Immature natural killer cell (primary cell): ENCODE measurements at regions not wholly inside any gene's neighbourhood (a gene's known extent, or its start where the extent isn't known, plus 50 kb on each side); places are given as distances from the start of the nearest gene placed in this dataset.

Experiments
- DNase-seq, 3 donors: peaks; one replicate each; pipeline ENCODE4 v3.0.0; 2022; ENCODE audit warnings: mixed read lengths in 1 of 3
- H3K27ac Mint-ChIP-seq, 6 donors: one replicate each; pipeline ENCODE4 v1.8.0; 2020; ENCODE audit warnings: mixed read lengths in 6 of 6, mild to moderate bottlenecking in 5 of 6, inconsistent platforms in 4 of 6, moderate library complexity in 3 of 6
- H3K27me3 Mint-ChIP-seq, 3 donors: one replicate each; pipeline ENCODE4 v1.8.0; 2020 to 2021; ENCODE audit warnings: low read depth in 3 of 3, mild to moderate bottlenecking in 3 of 3, mixed read lengths in 3 of 3, moderate library complexity in 3 of 3, inconsistent platforms in 1 of 3
- H3K36me3 Mint-ChIP-seq, 3 donors: one replicate each; pipeline ENCODE4 v1.8.0; 2020; ENCODE audit warnings: mixed read lengths in 3 of 3, inconsistent platforms in 2 of 3, mild to moderate bottlenecking in 2 of 3
- H3K4me1 Mint-ChIP-seq, 2 donors: one replicate each; pipeline ENCODE4 v1.8.0; 2020; ENCODE audit warnings: inconsistent platforms in 2 of 2, mild to moderate bottlenecking in 2 of 2, mixed read lengths in 2 of 2, moderate library complexity in 1 of 2
- H3K4me3 Mint-ChIP-seq, 5 donors: one replicate each; pipeline ENCODE4 v1.8.0; 2020; ENCODE audit warnings: mild to moderate bottlenecking in 5 of 5, mixed read lengths in 5 of 5, inconsistent platforms in 3 of 5, moderate library complexity in 3 of 5
- H3K9me3 Mint-ChIP-seq, 6 donors: one replicate each; pipeline ENCODE4 v1.8.0; 2020; ENCODE audit warnings: mild to moderate bottlenecking in 6 of 6, mixed read lengths in 6 of 6, inconsistent platforms in 4 of 6, moderate library complexity in 3 of 6

DNA sequence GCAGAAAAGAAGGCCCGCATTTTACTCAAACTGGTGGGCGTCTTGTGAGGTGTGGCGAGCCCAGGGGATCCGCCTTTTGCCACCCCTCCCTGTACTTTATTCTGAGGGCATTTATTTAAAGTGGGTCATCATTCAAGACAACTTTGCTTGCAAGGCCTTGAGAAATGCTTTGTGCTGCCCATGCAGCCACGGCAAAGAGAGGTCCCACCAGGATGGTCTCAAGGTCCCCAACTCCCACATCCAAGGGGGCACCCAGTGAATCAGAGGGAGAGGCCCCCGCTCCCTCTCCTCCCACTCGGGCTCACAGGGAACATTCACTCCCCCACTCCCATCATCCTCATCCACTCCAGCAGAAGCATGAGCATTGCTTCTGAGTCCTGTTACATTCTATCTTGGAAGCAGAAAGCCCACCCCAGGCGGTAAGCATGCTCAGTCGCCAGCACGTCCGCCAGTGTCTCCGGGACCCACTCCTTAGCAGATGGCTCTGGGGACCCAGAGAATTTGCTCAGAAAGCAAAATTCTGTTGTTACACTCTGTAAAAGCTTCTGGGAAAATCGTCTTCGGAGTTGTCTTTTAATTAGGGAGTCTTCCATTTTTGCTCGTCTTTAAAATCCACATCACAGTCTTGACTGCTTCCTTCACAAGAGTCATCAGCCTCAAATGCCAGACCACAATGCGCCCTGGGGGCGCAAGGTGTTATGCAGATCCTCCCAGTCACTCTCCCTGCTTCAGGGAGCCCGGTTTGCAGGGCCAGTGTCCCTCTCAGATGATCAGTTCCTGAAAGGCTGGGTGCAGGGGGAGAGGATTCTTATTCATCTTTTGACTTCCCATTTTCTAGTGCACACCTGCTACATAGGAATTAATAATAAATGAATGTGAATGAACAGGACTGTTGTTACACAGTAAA lies 99.4 kb upstream of the NCK2 start:
- Mint-ChIP-seq H3K27me3 (peaks cover 2 to 18% (median 3%) of the 10 kb centered on the region in 3 donors), H3K4me3 (no peak overlapping the region), H3K4me1 (no peaks in the 10 kb centered on the region), H3K27ac (no peak overlapping the region), H3K9me3 (peaks cover 0 to 3% (median 0%) of the 10 kb centered on the region in 6 donors), H3K36me3 (no peaks in the 10 kb centered on the region)
- no peak for DNase-seq

- Mint-ChIP-seq H3K4me3 (no peak overlapping the region), H3K27ac (no peak overlapping the region), H3K27me3 (peaks cover 2 to 18% (median 3%) of the 10 kb centered on the region in 3 donors), H3K36me3 (no peaks in the 10 kb centered on the region), H3K9me3 (peaks cover 0 to 3% (median 0%) of the 10 kb centered on the region in 6 donors), H3K4me1 (no peaks in the 10 kb centered on the region)
- no peak for DNase-seq
These were observed 100.3 kb upstream of the NCK2 start for GRCh38 chr2:105644174-105644980.

- Mint-ChIP-seq H3K9me3 (no peaks in the 10 kb centered on the region), H3K27ac (no peak overlapping the region), H3K36me3 (no peaks in the 10 kb centered on the region), H3K4me3 (no peak overlapping the region), H3K27me3 (peaks cover 2 to 15% (median 3%) of the 10 kb centered on the region in 3 donors), H3K4me1 (no peaks in the 10 kb centered on the region)
- no peak for DNase-seq
These were observed 101.1 kb upstream of the NCK2 start for GRCh38 chr2:105643405-105644173.

- Mint-ChIP-seq H3K4me1 (no peaks in the 10 kb centered on the region), H3K4me3 (no peak overlapping the region), H3K36me3 (no peaks in the 10 kb centered on the region), H3K27ac (no peak overlapping the region), H3K27me3 (peaks cover 0 to 10% (median 2%) of the 10 kb centered on the region in 3 donors), H3K9me3 (no peaks in the 10 kb centered on the region)
- DNase-seq = no peak
These were observed 103.3 kb upstream of the NCK2 start for GRCh38 chr2:105641389-105641811.

DNA sequence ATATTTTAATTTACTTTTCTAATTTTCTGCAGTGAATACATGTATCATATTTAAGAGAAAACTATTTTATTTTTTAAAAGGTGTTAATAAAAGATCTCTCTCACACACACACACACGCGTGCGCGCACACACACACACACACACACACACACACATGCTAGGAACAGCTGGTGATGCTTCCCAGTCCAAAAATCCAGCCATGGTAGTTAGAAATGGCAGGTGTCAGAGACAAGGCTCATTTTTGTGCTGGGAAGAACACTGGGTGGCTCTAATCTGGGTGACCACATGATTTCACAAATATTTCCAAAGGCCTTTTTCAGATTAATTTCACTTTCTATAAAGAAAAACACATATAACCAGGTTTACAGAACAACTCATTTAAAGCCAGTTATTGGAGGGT lies 104.5 kb upstream of the NCK2 start:
- Mint-ChIP-seq H3K27ac (no peak overlapping the region), H3K4me3 (no peak overlapping the region), H3K9me3 (no peaks in the 10 kb centered on the region), H3K4me1 (no peaks in the 10 kb centered on the region), H3K27me3 (peaks cover 0 to 12% (median 2%) of the 10 kb centered on the region in 3 donors), H3K36me3 (no peaks in the 10 kb centered on the region)
- DNase-seq = no peak

DNA sequence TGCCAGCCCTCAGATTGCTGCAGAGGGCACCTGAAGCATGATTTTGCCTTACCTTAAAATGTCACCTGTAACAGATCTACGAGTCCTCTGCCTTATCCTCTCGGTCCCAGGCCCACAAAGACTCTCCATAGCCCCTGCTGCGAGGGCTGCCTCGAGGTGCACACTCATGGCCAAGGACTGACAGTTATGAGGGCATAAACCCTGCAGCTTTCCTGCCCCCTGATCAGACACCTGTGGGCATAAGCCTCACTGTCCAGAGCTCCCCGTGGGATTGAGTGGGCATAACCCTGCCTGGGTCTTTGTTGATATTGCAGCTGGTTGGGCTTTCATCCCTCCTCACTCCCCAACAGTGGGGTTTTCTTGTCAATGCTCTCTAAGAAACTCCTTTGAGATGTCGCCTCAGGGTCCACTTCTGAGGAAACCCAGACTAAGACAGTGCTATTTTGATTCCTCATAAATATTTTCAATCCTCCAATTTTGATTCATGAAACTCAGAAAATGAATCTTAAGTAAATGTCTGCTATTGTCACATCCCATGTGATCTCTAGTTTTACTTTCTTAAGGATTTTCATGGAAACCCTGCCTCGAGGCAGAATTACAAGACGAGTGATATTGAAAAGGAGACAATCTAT lies 108.5 kb upstream of the NCK2 start:
- Mint-ChIP-seq H3K4me1 (no peaks in the 10 kb centered on the region), H3K27me3 (peaks cover 0 to 6% (median 5%) of the 10 kb centered on the region in 3 donors), H3K9me3 (no peaks in the 10 kb centered on the region), H3K4me3 (no peak overlapping the region), H3K36me3 (no peaks in the 10 kb centered on the region), H3K27ac (peak overlapping the region in 1 of 6 donors; percentile 5)
- no peak for DNase-seq

GRCh38 chr2:105635564-105635963 lies 109.1 kb upstream of the NCK2 start:
- no peaks in the 10 kb centered on the region for H3K9me3 Mint-ChIP-seq
- no peaks in the 10 kb centered on the region for H3K4me1 Mint-ChIP-seq
- DNase-seq = no peak
- no peak overlapping the region for H3K4me3 Mint-ChIP-seq
- peaks cover 0 to 8% (median 5%) of the 10 kb centered on the region in 3 donors for H3K27me3 Mint-ChIP-seq
- no peaks in the 10 kb centered on the region for H3K36me3 Mint-ChIP-seq
- H3K27ac Mint-ChIP-seq = peak overlapping the region in 1 of 6 donors; percentile 5

GRCh38 chr2:105634198-105634597 lies 110.5 kb upstream of the NCK2 start:
- no peak overlapping the region for H3K4me3 Mint-ChIP-seq
- no peak for DNase-seq
- no peaks in the 10 kb centered on the region for H3K4me1 Mint-ChIP-seq

GRCh38 chr2:105631922-105632321 lies 112.8 kb upstream of the NCK2 start:
- Mint-ChIP-seq H3K27me3 (peaks cover 0 to 11% (median 7%) of the 10 kb centered on the region in 3 donors), H3K4me1 (no peaks in the 10 kb centered on the region), H3K36me3 (no peaks in the 10 kb centered on the region), H3K27ac (no peak overlapping the region), H3K4me3 (no peak overlapping the region), H3K9me3 (no peaks in the 10 kb centered on the region)
- DNase-seq = no peak

More at GRCh38 chr2:105634198-105634597, 110.5 kb upstream of the NCK2 start:
- no peaks in the 10 kb centered on the region for H3K9me3 Mint-ChIP-seq
- H3K27ac Mint-ChIP-seq = no peak overlapping the region
- H3K36me3 Mint-ChIP-seq = no peaks in the 10 kb centered on the region
- peaks cover 0 to 9% (median 5%) of the 10 kb centered on the region in 3 donors for H3K27me3 Mint-ChIP-seq

DNA sequence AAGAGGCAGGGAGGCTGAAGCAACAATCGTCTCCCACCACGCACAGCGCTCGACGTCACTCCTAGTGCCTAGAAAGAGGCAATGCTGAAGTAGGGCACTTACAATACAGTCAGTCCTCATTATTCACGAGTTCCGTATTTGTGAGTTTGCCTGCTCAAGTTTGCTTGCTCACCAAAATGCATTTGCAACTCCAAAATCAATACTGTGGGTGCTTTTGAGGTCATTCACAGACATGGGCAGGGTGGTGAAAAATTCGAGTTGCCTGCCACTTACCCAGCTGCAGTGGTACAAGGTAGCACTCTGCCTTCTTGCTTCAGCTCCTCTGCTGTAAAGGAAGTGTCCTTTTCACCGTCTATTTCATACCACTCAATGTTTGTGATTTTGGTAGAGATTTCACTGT lies 113.7 kb upstream of the NCK2 start:
- H3K36me3 Mint-ChIP-seq = no peaks in the 10 kb centered on the region
- no peak for DNase-seq
- H3K9me3 Mint-ChIP-seq = no peaks in the 10 kb centered on the region
- H3K27me3 Mint-ChIP-seq = peaks cover 0 to 16% (median 7%) of the 10 kb centered on the region in 3 donors
- H3K4me1 Mint-ChIP-seq = no peaks in the 10 kb centered on the region
- no peak overlapping the region for H3K4me3 Mint-ChIP-seq
- no peak overlapping the region for H3K27ac Mint-ChIP-seq

- no peak for DNase-seq
- no peak overlapping the region for H3K27ac Mint-ChIP-seq
- H3K27me3 Mint-ChIP-seq = peaks cover 0 to 19% (median 2%) of the 10 kb centered on the region in 3 donors
- no peaks in the 10 kb centered on the region for H3K9me3 Mint-ChIP-seq
- no peaks in the 10 kb centered on the region for H3K36me3 Mint-ChIP-seq
- H3K4me3 Mint-ChIP-seq = no peak overlapping the region
- H3K4me1 Mint-ChIP-seq = no peaks in the 10 kb centered on the region
These were observed 115.1 kb upstream of the NCK2 start for GRCh38 chr2:105629634-105630033.

- no peaks in the 10 kb centered on the region for H3K36me3 Mint-ChIP-seq
- no peak overlapping the region for H3K27ac Mint-ChIP-seq
- H3K27me3 Mint-ChIP-seq = peaks cover 0 to 20% (median 4%) of the 10 kb centered on the region in 3 donors
- H3K9me3 Mint-ChIP-seq = no peaks in the 10 kb centered on the region
- no peak overlapping the region for H3K4me3 Mint-ChIP-seq
- H3K4me1 Mint-ChIP-seq = no peaks in the 10 kb centered on the region
- DNase-seq = no peak
These were observed 117.2 kb upstream of the NCK2 start for GRCh38 chr2:105627534-105627933.

DNA sequence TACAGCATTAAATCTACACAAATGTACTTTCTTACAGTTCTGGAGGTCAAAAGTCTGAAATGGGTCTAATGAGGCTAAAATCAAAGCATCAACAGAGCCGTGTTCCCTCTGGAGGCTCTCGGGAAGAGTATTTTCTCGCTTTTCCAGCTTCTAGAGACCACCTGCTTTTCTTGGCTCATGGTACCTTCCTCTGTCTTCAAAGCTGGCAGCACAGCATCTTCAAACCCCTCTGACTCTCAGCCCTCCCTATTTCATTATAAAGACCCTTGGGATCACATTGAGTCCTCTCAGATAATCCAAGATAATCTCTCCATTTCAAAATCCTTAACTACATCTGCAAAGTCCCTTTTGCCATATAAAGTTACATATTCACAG lies 117.8 kb upstream of the NCK2 start:
- Mint-ChIP-seq H3K9me3 (no peaks in the 10 kb centered on the region), H3K4me3 (no peak overlapping the region), H3K27ac (no peak overlapping the region), H3K27me3 (peaks cover 0 to 21% (median 4%) of the 10 kb centered on the region in 3 donors), H3K4me1 (no peaks in the 10 kb centered on the region), H3K36me3 (no peaks in the 10 kb centered on the region)
- no peak for DNase-seq
